PC-3 (cell line): ENCODE measurements at regions not wholly inside any gene's neighbourhood (a gene's known extent, or its start where the extent isn't known, plus 50 kb on each side); places are given as distances from the start of the nearest gene placed in this dataset.

Experiments used
- ATAC-seq: fragments of 200-7000 bp; cut with Tn5 transposase; 2 replicates; pipeline ENCODE4 v1.9.1; 2020; ENCODE audit warnings: mild to moderate bottlenecking, moderate library complexity
- BruUV-seq: library from RNA; stranded (reverse); fragments of 400-500 nt; replicated peaks from 2 replicates; lab custom pipeline; 2021; lab: Mats Ljungman, UMichigan
- CTCF ChIA-PET: fragments of 300-600 bp; sonication (Branson Sonifier 250); formaldehyde crosslinking; loops from one replicate; lab custom pipeline; 2022; ENCODE audit warnings: antibody characterized with exemption; lab: Charles Lee
- POLR2A ChIA-PET: fragments of 300-600 bp; sonication (Branson Sonifier 250); formaldehyde crosslinking; loops from one replicate; lab custom pipeline; 2022; ENCODE audit warnings: antibody characterized with exemption; ENCODE audit not compliant: unreplicated experiment; lab: Charles Lee
- DNase-seq: peaks from one replicate; pipeline ENCODE4 v3.0.0-alpha.2; 2015
- H2AFZ ChIP-seq: fragments of 300-600 bp; sonication (generic); 2 replicates; pipeline ENCODE4 v1.6.0; 2016; ENCODE audit warnings: antibody characterized with exemption, low read length
- H3F3A ChIP-seq: fragments of 300-600 bp; sonication (generic); one replicate; pipeline ENCODE4 v1.6.0; 2017; ENCODE audit warnings: antibody characterized with exemption, low read length, control low read depth, mild to moderate bottlenecking; ENCODE audit not compliant: unreplicated experiment
- H3K27ac ChIP-seq: fragments of 300-600 bp; sonication (generic); 2 replicates; pipeline ENCODE4 v1.5.1; 2016; ENCODE audit warnings: mild to moderate bottlenecking, low read length
- H3K27me3 ChIP-seq: fragments of 300-600 bp; sonication (generic); 2 replicates; pipeline ENCODE4 v1.6.1; 2016; ENCODE audit warnings: low read length, mixed read lengths
- H3K36me3 ChIP-seq: fragments of 300-600 bp; sonication (generic); 2 replicates; pipeline ENCODE4 v1.6.1; 2016; ENCODE audit warnings: low read depth, mixed run types, low read length, mixed read lengths
- H3K4me1 ChIP-seq: fragments of 300-600 bp; sonication (generic); 2 replicates; pipeline ENCODE4 v1.5.1; 2016; ENCODE audit warnings: low read length; ENCODE audit not compliant: insufficient read depth
- H3K4me2 ChIP-seq: fragments of 300-600 bp; sonication (generic); 2 replicates; pipeline ENCODE4 v1.6.0; 2016; ENCODE audit warnings: low read length
- H3K4me3 ChIP-seq: fragments of 300-600 bp; sonication (generic); 2 replicates; pipeline ENCODE4 v1.5.1; 2016; ENCODE audit warnings: mild to moderate bottlenecking, low read length, mixed read lengths
- H3K79me2 ChIP-seq: fragments of 300-600 bp; sonication (generic); 2 replicates; pipeline ENCODE4 v1.6.1; 2017; ENCODE audit warnings: low read length, mixed read lengths
- H3K9ac ChIP-seq: fragments of 300-600 bp; sonication (generic); 2 replicates; pipeline ENCODE4 v1.6.0; 2016; ENCODE audit warnings: mild to moderate bottlenecking, low read length
- H3K9me2 ChIP-seq: fragments of 300-600 bp; sonication (generic); replicated peaks from 2 replicates; pipeline ENCODE4 v1.6.1; 2016; ENCODE audit warnings: mixed run types, low read length, mixed read lengths
- H3K9me3 ChIP-seq: fragments of 300-600 bp; sonication (generic); 2 replicates; pipeline ENCODE4 v1.6.1; 2016; ENCODE audit warnings: low read length, mixed read lengths
- H4K20me1 ChIP-seq: fragments of 300-600 bp; sonication (generic); 2 replicates; pipeline ENCODE4 v1.6.1; 2016; ENCODE audit warnings: low read length, mixed read lengths
- CTCF ChIP-seq: fragments of 300-600 bp; sonication (generic); conservative IDR thresholded peaks from 2 replicates; pipeline ENCODE4 v1.5.1; 2017; ENCODE audit warnings: antibody characterized with exemption, low read depth, mild to moderate bottlenecking, low read length
- EZH2 ChIP-seq: fragments of 300-600 bp; sonication (generic); IDR thresholded peaks from one replicate; pipeline ENCODE4 v1.6.1; 2017; ENCODE audit warnings: antibody characterized with exemption, mild to moderate bottlenecking, low read length; ENCODE audit not compliant: unreplicated experiment
- EZH2phosphoT487 ChIP-seq: fragments of 300-600 bp; sonication (generic); IDR thresholded peaks from 2 replicates; pipeline ENCODE4 v1.6.1; 2018; ENCODE audit warnings: mild to moderate bottlenecking, antibody characterized with exemption, low read length, borderline replicate concordance
- intact Hi-C: fragments of 100-400 bp; cut with micrococcal nuclease; formaldehyde crosslinking; loops from 2 replicates; pipeline ENCODE4 v1.9.0; 2023

GRCh38 chr18:71471963-71472725 is 1072.0 kb downstream of the CBLN2 start:
- TF ChIP-seq EZH2, result no peak
- TF ChIP-seq EZH2phosphoT487, result no peak
- no peak for TF ChIP-seq CTCF
- CTCF ChIA-PET, result no interaction called here
- BruUV-seq, result no TSS peak
- no peaks in the 10 kb centered on the region for H3F3A ChIP-seq
- ATAC-seq (no peak), DNase-seq (no peak)
- no peaks in the 10 kb centered on the region for H4K20me1 ChIP-seq
- H3K9ac ChIP-seq, result no peak overlapping the region
- no peak overlapping the region for H3K4me2 ChIP-seq
- no peaks in the 10 kb centered on the region for H3K9me3 ChIP-seq
- no peak overlapping the region for H2AFZ ChIP-seq
- no peaks in the 10 kb centered on the region for H3K9me2 ChIP-seq
- H3K4me1 ChIP-seq, result no peaks in the 10 kb centered on the region
- H3K79me2 ChIP-seq, result no peaks in the 10 kb centered on the region
- intact Hi-C loops, result no loop called here
- H3K27ac ChIP-seq, result no peak overlapping the region
- H3K36me3 ChIP-seq, result no peaks in the 10 kb centered on the region
- POLR2A ChIA-PET, result no interaction called here
- H3K27me3 ChIP-seq, result no peaks in the 10 kb centered on the region
- no peak overlapping the region for H3K4me3 ChIP-seq

GRCh38 chr18:71456206-71456605 is 1087.9 kb downstream of the CBLN2 start:
- ChIA-PET CTCF (no interaction called here), POLR2A (no interaction called here)
- Histone ChIP-seq H3K79me2 (no peaks in the 10 kb centered on the region), H3K9ac (no peak overlapping the region), H3K36me3 (no peaks in the 10 kb centered on the region), H3K4me2 (no peak overlapping the region), H3K9me2 (no peaks in the 10 kb centered on the region), H3K9me3 (no peaks in the 10 kb centered on the region), H4K20me1 (no peaks in the 10 kb centered on the region), H3K4me3 (no peak overlapping the region), H3K4me1 (no peaks in the 10 kb centered on the region), H3K27me3 (no peaks in the 10 kb centered on the region), H3K27ac (no peak overlapping the region), H3F3A (no peaks in the 10 kb centered on the region), H2AFZ (no peak overlapping the region)
- ATAC-seq (no peak), DNase-seq (no peak)
- TF ChIP-seq EZH2 (no peak), EZH2phosphoT487 (no peak), CTCF (no peak)
- BruUV-seq, result no TSS peak
- intact Hi-C loops, result no loop called here

GRCh38 chr18:71450257-71450656 is 1093.9 kb downstream of the CBLN2 start:
- BruUV-seq, result no TSS peak
- ChIA-PET POLR2A (no interaction called here), CTCF (no interaction called here)
- H3K36me3 ChIP-seq, result no peaks in the 10 kb centered on the region
- 0 out of 2 replicates have a peak, but pooled peaks cover 3% of the 10 kb centered on the region for H3K9me3 ChIP-seq
- no peak for DNase-seq
- no peak for ATAC-seq
- no peaks in the 10 kb centered on the region for H3K9me2 ChIP-seq
- no peak overlapping the region for H2AFZ ChIP-seq
- no peak overlapping the region for H3K4me3 ChIP-seq
- H4K20me1 ChIP-seq, result no peaks in the 10 kb centered on the region
- H3K27me3 ChIP-seq, result no peaks in the 10 kb centered on the region
- H3K27ac ChIP-seq, result no peak overlapping the region
- no peaks in the 10 kb centered on the region for H3K79me2 ChIP-seq
- no peaks in the 10 kb centered on the region for H3F3A ChIP-seq
- H3K4me1 ChIP-seq, result no peaks in the 10 kb centered on the region
- no peak overlapping the region for H3K4me2 ChIP-seq
- H3K9ac ChIP-seq, result no peak overlapping the region
- intact Hi-C loops, result no loop called here
- TF ChIP-seq CTCF (no peak), EZH2 (no peak), EZH2phosphoT487 (no peak)
